22Rv1 (cell line): ENCODE measurements at regions not wholly inside any gene's neighbourhood (a gene's known extent, or its start where the extent isn't known, plus 50 kb on each side); places are given as distances from the start of the nearest gene placed in this dataset.

ENCODE experiments used
- H3K27ac ChIP-seq: fragments of 450-650 bp; 2 replicates; pipeline ENCODE4 v1.5.1; 2017
- ZFX ChIP-seq: fragments of 450-650 bp; IDR thresholded peaks from 2 replicates; pipeline ENCODE4 v1.6.1; 2017; ENCODE audit warnings: antibody characterized with exemption, borderline replicate concordance
- TF ChIP-seq, protein P1 (sequence below): fragments of 450-650 bp; IDR thresholded peaks from 2 replicates; pipeline ENCODE4 v1.5.1; 2017; ENCODE audit warnings: mild to moderate bottlenecking

- H3K27ac ChIP-seq: no peak overlapping the region
Observed at GRCh38 chrX:20531667-20532066, 265.0 kb upstream of the RPS6KA3 start.

DNA sequence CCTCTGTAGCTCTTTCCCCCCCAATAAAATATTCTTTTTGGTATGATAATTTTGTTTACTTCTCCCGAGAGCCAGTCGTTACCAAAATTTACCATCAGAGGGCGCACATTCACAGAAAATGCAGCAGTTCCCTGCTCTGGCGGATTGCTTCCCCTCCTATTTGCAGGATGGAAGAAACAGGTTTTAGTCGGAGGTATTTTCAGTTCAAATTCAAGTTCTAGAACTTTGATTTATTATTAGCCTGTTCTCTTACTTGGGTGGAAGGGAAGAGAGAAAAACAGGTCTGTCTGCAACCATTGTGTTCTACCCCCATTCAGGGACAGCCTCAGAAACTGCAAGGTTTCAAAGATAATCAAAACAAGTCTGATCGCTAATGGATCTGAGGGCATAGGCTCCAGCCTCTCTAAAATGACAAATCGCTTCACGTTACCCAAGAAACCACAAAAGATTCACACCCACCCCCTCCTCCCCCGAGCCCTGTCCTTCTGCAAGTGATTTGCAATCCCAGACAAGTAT is 263.8 kb upstream of the RPS6KA3 start:
- H3K27ac ChIP-seq: no peak overlapping the region
- TF ChIP-seq, protein P1, sequence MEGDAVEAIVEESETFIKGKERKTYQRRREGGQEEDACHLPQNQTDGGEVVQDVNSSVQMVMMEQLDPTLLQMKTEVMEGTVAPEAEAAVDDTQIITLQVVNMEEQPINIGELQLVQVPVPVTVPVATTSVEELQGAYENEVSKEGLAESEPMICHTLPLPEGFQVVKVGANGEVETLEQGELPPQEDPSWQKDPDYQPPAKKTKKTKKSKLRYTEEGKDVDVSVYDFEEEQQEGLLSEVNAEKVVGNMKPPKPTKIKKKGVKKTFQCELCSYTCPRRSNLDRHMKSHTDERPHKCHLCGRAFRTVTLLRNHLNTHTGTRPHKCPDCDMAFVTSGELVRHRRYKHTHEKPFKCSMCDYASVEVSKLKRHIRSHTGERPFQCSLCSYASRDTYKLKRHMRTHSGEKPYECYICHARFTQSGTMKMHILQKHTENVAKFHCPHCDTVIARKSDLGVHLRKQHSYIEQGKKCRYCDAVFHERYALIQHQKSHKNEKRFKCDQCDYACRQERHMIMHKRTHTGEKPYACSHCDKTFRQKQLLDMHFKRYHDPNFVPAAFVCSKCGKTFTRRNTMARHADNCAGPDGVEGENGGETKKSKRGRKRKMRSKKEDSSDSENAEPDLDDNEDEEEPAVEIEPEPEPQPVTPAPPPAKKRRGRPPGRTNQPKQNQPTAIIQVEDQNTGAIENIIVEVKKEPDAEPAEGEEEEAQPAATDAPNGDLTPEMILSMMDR: peak; percentile 66
- no peak for TF ChIP-seq ZFX

More at GRCh38 chrX:20531667-20532066, 265.0 kb upstream of the RPS6KA3 start:
- TF ChIP-seq ZFX: no peak
- TF ChIP-seq, protein P1: no peak

GRCh38 chrX:20529711-20530110 is 263.0 kb upstream of the RPS6KA3 start:
- no peak overlapping the region for H3K27ac ChIP-seq
- TF ChIP-seq, protein P1: no peak
- TF ChIP-seq ZFX: no peak

GRCh38 chrX:20529301-20529700 is 262.6 kb upstream of the RPS6KA3 start:
- H3K27ac ChIP-seq: no peak overlapping the region
- TF ChIP-seq, protein P1: no peak
- no peak for TF ChIP-seq ZFX

GRCh38 chrX:20527558-20528011 is 260.9 kb upstream of the RPS6KA3 start:
- TF ChIP-seq ZFX: no peak
- TF ChIP-seq, protein P1: peak; percentile 42
- no peak overlapping the region for H3K27ac ChIP-seq

GRCh38 chrX:20527041-20527440 is 260.3 kb upstream of the RPS6KA3 start:
- TF ChIP-seq, protein P1: no peak
- no peak for TF ChIP-seq ZFX
- no peak overlapping the region for H3K27ac ChIP-seq

GRCh38 chrX:20523626-20524312 is 257.1 kb upstream of the RPS6KA3 start:
- H3K27ac ChIP-seq: no peak overlapping the region
- no peak for TF ChIP-seq ZFX
- TF ChIP-seq, protein P1: no peak
